ENCODE measurements at regions not wholly inside any gene's neighbourhood (a gene's known extent, or its start where the extent isn't known, plus 50 kb on each side); places are given as distances from the start of the nearest gene placed in this dataset.

- TF ChIP-seq EZH2 (IDR thresholded peaks at IDR 0.05; ENCODE audit: borderline replicate concordance, low read depth, low read length, poor library complexity, severe bottlenecking) (no peak), CTCF (conservative IDR thresholded peaks at IDR 0.05; ENCODE audit: low read depth, low read length) (no peak)
Measured at GRCh38 chr1:198447468-198447867, 93.0 kb downstream of the ATP6V1G3 start.
